IMR-90 (cell line): ENCODE measurements at regions not wholly inside any gene's neighbourhood (a gene's known extent, or its start where the extent isn't known, plus 50 kb on each side); places are given as distances from the start of the nearest gene placed in this dataset.

Experiments
- ATAC-seq: fragments of 200-7000 bp; cut with Tn5 transposase; 2 replicates; pipeline ENCODE4 v1.9.1; 2020; ENCODE audit warnings: low read depth, mild to moderate bottlenecking, moderate library complexity
- BruUV-seq: library from RNA; stranded (reverse); fragments of 400-500 nt; replicated peaks from 2 replicates; lab custom pipeline; 2021; lab: Mats Ljungman, UMichigan
- CTCF ChIA-PET: fragments of 300-600 bp; formaldehyde crosslinking; extraction: SDS; loops from one replicate; lab custom pipeline; 2021; ENCODE audit warnings: antibody characterized with exemption; lab: Yijun Ruan, JAX
- POLR2A ChIA-PET: fragments of 300-600 bp; sonication (Branson Sonifier 250); formaldehyde crosslinking; loops from one replicate; lab custom pipeline; 2022; ENCODE audit warnings: antibody characterized with exemption; ENCODE audit not compliant: unreplicated experiment; lab: Charles Lee
- DNase-seq: peaks from one replicate; pipeline ENCODE4 v3.0.0; 2013
- H2AFZ ChIP-seq: replicated peaks from 2 replicates; pipeline ENCODE3; 2013; ENCODE audit warnings: low read length, mild to moderate bottlenecking; ENCODE audit not compliant: poor library complexity
- H2AK5ac ChIP-seq: 2 replicates; pipeline ENCODE4 v1.6.1; 2013; ENCODE audit warnings: low read depth, low read length, inconsistent platforms
- H2AK9ac ChIP-seq: replicated peaks from 2 replicates; pipeline ENCODE3; 2013; ENCODE audit warnings: mild to moderate bottlenecking, low read depth, low read length, moderate library complexity; ENCODE audit not compliant: poor library complexity
- H2BK120ac ChIP-seq: 2 replicates; pipeline ENCODE4 v1.6.1; 2013; ENCODE audit warnings: low read depth, low read length, inconsistent platforms
- H2BK15ac ChIP-seq: 3 replicates; pipeline ENCODE4 v1.6.1; 2013; ENCODE audit warnings: low read depth, low read length, inconsistent platforms
- H2BK20ac ChIP-seq: 2 replicates; pipeline ENCODE4 v1.6.1; 2013; ENCODE audit warnings: low read depth, mild to moderate bottlenecking, inconsistent platforms, low read length, moderate library complexity
- H2BK5ac ChIP-seq: 2 replicates; pipeline ENCODE4 v1.6.1; 2013; ENCODE audit warnings: mild to moderate bottlenecking, low read depth, low read length, inconsistent platforms; ENCODE audit not compliant: poor library complexity, severe bottlenecking
- H3K14ac ChIP-seq: replicated peaks from 2 replicates; pipeline ENCODE4 v1.6.1; 2013; ENCODE audit warnings: low read depth, low read length, inconsistent platforms
- H3K18ac ChIP-seq: 2 replicates; pipeline ENCODE4 v1.6.1; 2013; ENCODE audit warnings: low read depth, low read length, control low read depth
- H3K23ac ChIP-seq: 2 replicates; pipeline ENCODE4 v1.6.1; 2013; ENCODE audit warnings: low read depth, low read length, inconsistent platforms
- H3K27ac ChIP-seq: 2 replicates; pipeline ENCODE4 v1.5.1; 2013; ENCODE audit warnings: mild to moderate bottlenecking, control low read depth, low read length; ENCODE audit not compliant: insufficient read depth
- H3K27me3 ChIP-seq: 2 replicates; pipeline ENCODE4 v1.6.1; 2013; ENCODE audit warnings: low read length; ENCODE audit not compliant: control insufficient read depth, insufficient read depth
- H3K36me3 ChIP-seq: 2 replicates; pipeline ENCODE4 v1.6.1; 2013; ENCODE audit warnings: low read length, mixed read lengths; ENCODE audit not compliant: control insufficient read depth, insufficient read depth
- H3K4ac ChIP-seq: 2 replicates; pipeline ENCODE4 v1.6.1; 2013; ENCODE audit warnings: low read depth, low read length, inconsistent platforms
- H3K4me1 ChIP-seq: 2 replicates; pipeline ENCODE4 v1.6.1; 2013; ENCODE audit warnings: low read length, mixed read lengths; ENCODE audit not compliant: control insufficient read depth, insufficient read depth
- H3K4me2 ChIP-seq: 2 replicates; pipeline ENCODE4 v1.6.1; 2013; ENCODE audit warnings: low read depth, mild to moderate bottlenecking, control low read depth, low read length, moderate library complexity
- H3K4me3 ChIP-seq: 2 replicates; pipeline ENCODE4 v1.5.1; 2013; ENCODE audit warnings: low read depth, mild to moderate bottlenecking, control low read depth, low read length, moderate library complexity; ENCODE audit not compliant: insufficient read depth
- H3K56ac ChIP-seq: 2 replicates; pipeline ENCODE4 v1.6.1; 2013; ENCODE audit warnings: low read length, inconsistent platforms; ENCODE audit not compliant: insufficient read depth; ENCODE audit errors: extremely low read depth
- H3K79me1 ChIP-seq, 2 experiments: 2 replicates each; pipeline ENCODE4 v1.6.1; 2013; ENCODE audit warnings: low read length in 2 of 2, inconsistent platforms in 1 of 2, low read depth in 1 of 2
- H3K9ac ChIP-seq: 2 replicates; pipeline ENCODE4 v1.6.1; 2013; ENCODE audit warnings: low read depth, low read length, control low read depth
- H3K9me1 ChIP-seq: 2 replicates; pipeline ENCODE4 v1.6.1; 2013; ENCODE audit warnings: low read length, inconsistent platforms; ENCODE audit not compliant: insufficient read depth
- H3K9me3 ChIP-seq: 2 replicates; pipeline ENCODE4 v1.6.1; 2013; ENCODE audit warnings: low read length; ENCODE audit not compliant: control insufficient read depth, insufficient read depth
- H4K20me1 ChIP-seq: 2 replicates; pipeline ENCODE4 v1.6.1; 2013; ENCODE audit warnings: low read length, inconsistent platforms; ENCODE audit not compliant: insufficient read depth
- H4K5ac ChIP-seq: 2 replicates; pipeline ENCODE4 v1.6.1; 2013; ENCODE audit warnings: mild to moderate bottlenecking, low read depth, low read length, control low read depth
- H4K8ac ChIP-seq, 2 experiments: 2 replicates each; pipeline ENCODE4 v1.6.1; 2013; ENCODE audit warnings: low read depth in 2 of 2, low read length in 2 of 2, control low read depth in 1 of 2, inconsistent platforms in 1 of 2
- H4K91ac ChIP-seq: 2 replicates; pipeline ENCODE4 v1.6.1; 2013; ENCODE audit warnings: low read depth, low read length, inconsistent platforms; ENCODE audit not compliant: insufficient read depth
- BHLHE40 ChIP-seq: fragments of 150-350 bp; IDR thresholded peaks from 2 replicates; pipeline ENCODE4 v1.6.1; 2016; ENCODE audit warnings: mild to moderate bottlenecking, low read depth, low read length
- CEBPB ChIP-seq: IDR thresholded peaks from 2 replicates; pipeline ENCODE4 v1.6.1; 2012; ENCODE audit warnings: low read depth, low read length, improper control_type of control experiment
- FOS ChIP-seq: fragments of 150-350 bp; IDR thresholded peaks from 2 replicates; pipeline ENCODE4 v1.6.1; 2016; ENCODE audit warnings: low read depth, low read length
- MAFK ChIP-seq: IDR thresholded peaks from 2 replicates; pipeline ENCODE4 v1.6.1; 2012; ENCODE audit warnings: low read depth, low read length, improper control_type of control experiment
- MXI1 ChIP-seq: IDR thresholded peaks from 2 replicates; pipeline ENCODE4 v1.6.1; 2012; ENCODE audit warnings: low read depth, mild to moderate bottlenecking, low read length, moderate library complexity, borderline replicate concordance
- NFE2L2 ChIP-seq: fragments of 150-350 bp; IDR thresholded peaks from 2 replicates; pipeline ENCODE4 v1.6.1; 2016; ENCODE audit warnings: low read depth, mild to moderate bottlenecking, low read length
- POLR2A ChIP-seq: IDR thresholded peaks from 2 replicates; pipeline ENCODE4 v1.6.1; 2012; ENCODE audit warnings: mild to moderate bottlenecking, low read depth, low read length
- RAD21 ChIP-seq: IDR thresholded peaks from 2 replicates; pipeline ENCODE4 v1.6.1; 2012; ENCODE audit warnings: low read length, improper control_type of control experiment
- RCOR1 ChIP-seq: IDR thresholded peaks from 2 replicates; pipeline ENCODE4 v1.6.1; 2012; ENCODE audit warnings: mild to moderate bottlenecking, low read length, improper control_type of control experiment; ENCODE audit not compliant: insufficient replicate concordance
- RFX5 ChIP-seq: IDR thresholded peaks from 2 replicates; pipeline ENCODE4 v1.8.0; 2012; ENCODE audit warnings: low read depth, mild to moderate bottlenecking, low read length, moderate library complexity
- SMC3 ChIP-seq: fragments of 150-350 bp; IDR thresholded peaks from 2 replicates; pipeline ENCODE4 v1.6.1; 2016; ENCODE audit warnings: low read depth, mild to moderate bottlenecking, antibody characterized with exemption, low read length, moderate library complexity
- WGBS, 2 experiments: methylation state at CpG; one replicate each; pipeline versions ENCODE4 v1.1.5 to v1.1.7; 2013; ENCODE audit warnings: missing lambda C conversion rate in 2 of 2; ENCODE audit not compliant: insufficient read length in 1 of 2; ENCODE audit errors: extremely low coverage in 2 of 2; 5-methylcytosine and 5-hydroxymethylcytosine counted together
- dilution Hi-C: fragments of 300-500 bp; cut with HindIII; formaldehyde crosslinking; loops from one replicate; pipeline ENCODE4 v1.14.3; 2018; ENCODE audit warnings: low sequenced_read_pairs; ENCODE audit not compliant: unreplicated experiment
- in situ Hi-C: fragments of 300-500 bp; cut with MboI; formaldehyde crosslinking; loops from 3 replicates; pipeline ENCODE4 v1.14.3; 2019; ENCODE audit warnings: low sequenced_read_pairs, inconsistent platforms, mixed read lengths
- intact Hi-C: fragments of 100-400 bp; cut with micrococcal nuclease; formaldehyde crosslinking; loops from 2 replicates; pipeline ENCODE4 v1.10.0; 2022
- TF ChIP-seq, protein P1 (sequence below): fragments of 150-350 bp; IDR thresholded peaks from 2 replicates; pipeline ENCODE4 v1.6.1; 2017; ENCODE audit warnings: mild to moderate bottlenecking, antibody characterized with exemption, low read length, low read depth

DNA sequence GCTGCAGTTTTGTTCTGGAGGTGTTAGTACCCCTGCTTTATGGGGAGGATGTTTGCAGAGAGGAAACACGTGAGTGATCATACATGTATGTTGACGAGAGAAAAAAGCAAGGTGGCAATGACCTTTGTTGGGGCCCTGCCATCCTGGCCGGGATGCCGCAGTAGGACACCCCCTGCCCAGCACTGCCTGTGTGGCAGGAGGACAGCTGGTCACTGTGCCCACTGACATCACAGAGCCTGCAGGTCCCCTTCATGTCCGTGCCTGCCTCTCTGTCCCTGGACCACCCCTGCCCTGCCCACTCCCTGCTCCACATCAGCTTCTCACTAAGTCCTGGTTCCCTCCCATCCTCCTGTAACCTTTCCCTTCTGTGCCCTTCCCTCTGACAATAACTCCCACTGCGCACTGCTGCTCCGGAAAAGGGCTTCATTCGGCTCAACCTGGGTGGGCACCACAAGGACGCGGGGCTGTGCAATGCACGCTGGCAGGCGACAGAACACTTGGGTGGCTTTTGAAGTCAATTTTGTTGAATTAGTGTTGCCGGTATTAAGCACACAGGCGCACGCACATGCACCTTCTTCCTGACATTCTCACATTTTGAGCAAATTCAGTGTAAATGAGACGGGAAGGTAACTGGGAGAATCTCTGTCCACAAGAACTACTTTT, 51.5 kb upstream of the TWIST2 start:
- Histone ChIP-seq H2BK15ac (no peak overlapping the region), H3K27me3 (peaks cover 24% of the 10 kb centered on the region), H3K4ac (no peak overlapping the region), H3K56ac (no peak overlapping the region), H4K20me1 (no peaks in the 10 kb centered on the region), H3K27ac (no peak overlapping the region), H2BK120ac (no peak overlapping the region), H3K79me1 (no peaks in the 10 kb centered on the region), H3K4me2 (no peak overlapping the region), H3K9ac (no peak overlapping the region), H2BK20ac (no peak overlapping the region), H3K9me3 (peaks cover 4% of the 10 kb centered on the region), H3K4me3 (no peak overlapping the region), H3K36me3 (no peaks in the 10 kb centered on the region), H4K91ac (no peak overlapping the region), H3K9me1 (no peaks in the 10 kb centered on the region), H2AK5ac (no peak overlapping the region), H3K23ac (no peak overlapping the region), H2BK5ac (no peak overlapping the region), H3K18ac (no peak overlapping the region), H4K5ac (no peak overlapping the region), H3K14ac (no peak overlapping the region), H2AFZ (no peak overlapping the region), H3K4me1 (no peaks in the 10 kb centered on the region), H4K8ac (no peak overlapping the region), H2AK9ac (no peak overlapping the region)
- 43% methylated on average over 1 of the region's 16 CpGs; no CpG with 5 or more reads in 1 of the 2 experiments for WGBS, 2 experiments
- no peak for DNase-seq
- intact Hi-C loops: no loop called here
- in situ Hi-C loops: no loop called here
- BruUV-seq: no TSS peak
- ChIA-PET CTCF (no interaction called here), POLR2A (no interaction called here)
- TF ChIP-seq FOS (no peak), RFX5 (no peak), RAD21 (no peak), MXI1 (no peak), RCOR1 (no peak), BHLHE40 (no peak), CEBPB (no peak), SMC3 (no peak), NFE2L2 (no peak), MAFK (no peak), POLR2A (no peak)
- TF ChIP-seq, protein P1, sequence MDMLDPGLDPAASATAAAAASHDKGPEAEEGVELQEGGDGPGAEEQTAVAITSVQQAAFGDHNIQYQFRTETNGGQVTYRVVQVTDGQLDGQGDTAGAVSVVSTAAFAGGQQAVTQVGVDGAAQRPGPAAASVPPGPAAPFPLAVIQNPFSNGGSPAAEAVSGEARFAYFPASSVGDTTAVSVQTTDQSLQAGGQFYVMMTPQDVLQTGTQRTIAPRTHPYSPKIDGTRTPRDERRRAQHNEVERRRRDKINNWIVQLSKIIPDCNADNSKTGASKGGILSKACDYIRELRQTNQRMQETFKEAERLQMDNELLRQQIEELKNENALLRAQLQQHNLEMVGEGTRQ: no peak
- dilution Hi-C loops: no loop called here
- no peak for ATAC-seq
